H1 (cell line): ENCODE measurements at regions not wholly inside any gene's neighbourhood (a gene's known extent, or its start where the extent isn't known, plus 50 kb on each side); places are given as distances from the start of the nearest gene placed in this dataset.

Experiments
- CEBPB ChIP-seq: IDR thresholded peaks from 2 replicates; pipeline ENCODE4 v1.6.1; 2012; ENCODE audit warnings: low read depth, low read length
- CHD1 ChIP-seq: IDR thresholded peaks from 2 replicates; pipeline ENCODE4 v1.6.1; 2012; ENCODE audit warnings: low read depth, low read length, improper control_type of control experiment
- CREB1 ChIP-seq: IDR thresholded peaks from 2 replicates; pipeline ENCODE4 v1.6.1; 2012; ENCODE audit warnings: inconsistent platforms
- CTCF ChIP-seq, 3 experiments: IDR thresholded peaks; 1 replicate in 2 of 3; 2 replicates in 1 of 3; pipeline versions ENCODE4 v1.5.1 to v1.6.1; 2011; ENCODE audit warnings: low read length in 3 of 3, mild to moderate bottlenecking in 3 of 3, inconsistent platforms in 2 of 3, low read depth in 1 of 3, moderate library complexity in 1 of 3; ENCODE audit not compliant: insufficient read depth in 1 of 3; ENCODE audit errors: control extremely low read depth in 1 of 3
- EP300 ChIP-seq, 2 experiments: IDR thresholded peaks; 1 replicate in 1 of 2; 2 replicates in 1 of 2; pipeline ENCODE4 v1.6.1; 2011 to 2012; ENCODE audit warnings: low read depth in 2 of 2, low read length in 2 of 2, mild to moderate bottlenecking in 2 of 2, borderline replicate concordance in 1 of 2, inconsistent platforms in 1 of 2, moderate library complexity in 1 of 2
- SP1 ChIP-seq: IDR thresholded peaks from 2 replicates; pipeline ENCODE4 v1.6.1; 2011; ENCODE audit warnings: low read depth, low read length
- USF2 ChIP-seq: IDR thresholded peaks from 2 replicates; pipeline ENCODE4 v1.6.1; 2011; ENCODE audit warnings: low read length, improper control_type of control experiment

GRCh38 chr4:132866616-132867015, 282.5 kb upstream of the PCDH10 start:
- TF ChIP-seq CHD1, result no peak
- TF ChIP-seq CTCF (IDR thresholded peaks at IDR 0.05; ENCODE audit: control extremely low read depth in 1 of 3, insufficient read depth in 1 of 3, low read depth in 1 of 3, low read length in 3 of 3), result no peak
- no peak for TF ChIP-seq CEBPB
- no peak for TF ChIP-seq CREB1
- TF ChIP-seq SP1, result no peak
- TF ChIP-seq EP300 (IDR thresholded peaks at IDR 0.05; ENCODE audit: borderline replicate concordance in 1 of 2, low read depth in 2 of 2, low read length in 2 of 2), result no peak
- no peak for TF ChIP-seq USF2
